ENCODE measurements at regions not wholly inside any gene's neighbourhood (a gene's known extent, or its start where the extent isn't known, plus 50 kb on each side); places are given as distances from the start of the nearest gene placed in this dataset.

GRCh38 chrX:11952176-11952720 is 186.0 kb upstream of the FRMPD4 start:
- DNase-seq (ENCODE audit: low read depth) = no peak

GRCh38 chrX:11953615-11954014 is 184.7 kb upstream of the FRMPD4 start:
- peak; percentile 49 for DNase-seq (ENCODE audit: low read depth)

- DNase-seq (ENCODE audit: low read depth) = no peak
These were observed 184.1 kb upstream of the FRMPD4 start for GRCh38 chrX:11954176-11954575.

- DNase-seq (ENCODE audit: low read depth) = no peak
These were observed 178.2 kb upstream of the FRMPD4 start for GRCh38 chrX:11960031-11960430.

- DNase-seq (ENCODE audit: low read depth) = no peak
These were observed 172.8 kb upstream of the FRMPD4 start for GRCh38 chrX:11965436-11965835.

- no peak for DNase-seq (ENCODE audit: low read depth)
These were observed 170.0 kb upstream of the FRMPD4 start for GRCh38 chrX:11967986-11968869.

GRCh38 chrX:11968991-11969390 is 169.3 kb upstream of the FRMPD4 start:
- no peak for DNase-seq (ENCODE audit: low read depth)

- DNase-seq (ENCODE audit: low read depth) = no peak
These were observed 167.5 kb upstream of the FRMPD4 start for GRCh38 chrX:11970578-11971359.

GRCh38 chrX:11976663-11977062 is 161.6 kb upstream of the FRMPD4 start:
- no peak for DNase-seq (ENCODE audit: low read depth)

- no peak for DNase-seq (ENCODE audit: low read depth)
These were observed 146.0 kb upstream of the FRMPD4 start for GRCh38 chrX:11992271-11992670.

- no peak for DNase-seq (ENCODE audit: low read depth)
These were observed 143.1 kb upstream of the FRMPD4 start for GRCh38 chrX:11995146-11995545.

- no peak for DNase-seq (ENCODE audit: low read depth)
These were observed 141.5 kb upstream of the FRMPD4 start for GRCh38 chrX:11996810-11997209.

- no peak for DNase-seq (ENCODE audit: low read depth)
These were observed 139.3 kb upstream of the FRMPD4 start for GRCh38 chrX:11998944-11999343.

- no peak for DNase-seq (ENCODE audit: low read depth)
These were observed 135.4 kb upstream of the FRMPD4 start for GRCh38 chrX:12002876-12003275.

GRCh38 chrX:12007881-12008280 is 130.4 kb upstream of the FRMPD4 start:
- DNase-seq (ENCODE audit: low read depth) = peak; percentile 39

GRCh38 chrX:12010436-12010835 is 127.8 kb upstream of the FRMPD4 start:
- no peak for DNase-seq (ENCODE audit: low read depth)

- peak; percentile 20 for DNase-seq (ENCODE audit: low read depth)
These were observed 127.2 kb upstream of the FRMPD4 start for GRCh38 chrX:12011075-12011474.

- peak; percentile 20 for DNase-seq (ENCODE audit: low read depth)
These were observed 125.1 kb upstream of the FRMPD4 start for GRCh38 chrX:12013211-12013618.

GRCh38 chrX:12021698-12022097 is 116.6 kb upstream of the FRMPD4 start:
- no peak for DNase-seq (ENCODE audit: low read depth)

GRCh38 chrX:12026481-12026880 is 111.8 kb upstream of the FRMPD4 start:
- no peak for DNase-seq (ENCODE audit: low read depth)

- no peak for DNase-seq (ENCODE audit: low read depth)
These were observed 106.2 kb upstream of the FRMPD4 start for GRCh38 chrX:12032082-12032481.

GRCh38 chrX:12034741-12035140 is 103.5 kb upstream of the FRMPD4 start:
- DNase-seq (ENCODE audit: low read depth) = no peak

GRCh38 chrX:12042615-12043014 is 95.7 kb upstream of the FRMPD4 start:
- DNase-seq (ENCODE audit: low read depth) = no peak
